ENCODE measurements at regions not wholly inside any gene's neighbourhood (a gene's known extent, or its start where the extent isn't known, plus 50 kb on each side); places are given as distances from the start of the nearest gene placed in this dataset.

GRCh38 chr1:29593601-29594382 lies 357.5 kb downstream of the PTPRU start:
- ChIA-PET CTCF (interaction anchor here (0.6 kb wide), 1 partner anchor 21 kb away, joined by 3 read pairs; no protein-coding TSS in a partner anchor), POLR2A (no interaction called here)
- Histone ChIP-seq H3K27me3 (ENCODE audit: control insufficient read depth, insufficient read depth, low read length) (no peaks in the 10 kb centered on the region), H3K36me3 (ENCODE audit: control insufficient read depth, insufficient read depth, low read length) (no peaks in the 10 kb centered on the region), H3K4me3 (ENCODE audit: low read depth, low read length) (no peak overlapping the region)
- no peak for DNase-seq (ENCODE audit: low read depth)
- no peak for TF ChIP-seq CTCF (IDR thresholded peaks at IDR 0.05; ENCODE audit: insufficient read depth, low read depth, low read length)

GRCh38 chr1:29592731-29593130 lies 356.4 kb downstream of the PTPRU start:
- ChIA-PET POLR2A (no interaction called here), CTCF (no interaction called here)
- Histone ChIP-seq H3K27me3 (ENCODE audit: control insufficient read depth, insufficient read depth, low read length) (no peaks in the 10 kb centered on the region), H3K36me3 (ENCODE audit: control insufficient read depth, insufficient read depth, low read length) (no peaks in the 10 kb centered on the region), H3K4me3 (ENCODE audit: low read depth, low read length) (no peak overlapping the region)
- DNase-seq (ENCODE audit: low read depth): no peak
- TF ChIP-seq CTCF (IDR thresholded peaks at IDR 0.05; ENCODE audit: insufficient read depth, low read depth, low read length): no peak

- DNase-seq (ENCODE audit: low read depth): no peak
- CTCF ChIA-PET: no interaction called here
- no peak for TF ChIP-seq CTCF (IDR thresholded peaks at IDR 0.05; ENCODE audit: insufficient read depth, low read depth, low read length)
- no peaks in the 10 kb centered on the region for H3K36me3 ChIP-seq (ENCODE audit: control insufficient read depth, insufficient read depth, low read length)
- no peak overlapping the region for H3K4me3 ChIP-seq (ENCODE audit: low read depth, low read length)
- POLR2A ChIA-PET: no interaction called here
- no peaks in the 10 kb centered on the region for H3K27me3 ChIP-seq (ENCODE audit: control insufficient read depth, insufficient read depth, low read length)
Observed at GRCh38 chr1:29592261-29592615, 355.9 kb downstream of the PTPRU start.

GRCh38 chr1:29591601-29592260 lies 355.4 kb downstream of the PTPRU start:
- no peak for TF ChIP-seq CTCF (IDR thresholded peaks at IDR 0.05; ENCODE audit: insufficient read depth, low read depth, low read length)
- no peak for DNase-seq (ENCODE audit: low read depth)
- H3K36me3 ChIP-seq (ENCODE audit: control insufficient read depth, insufficient read depth, low read length): no peaks in the 10 kb centered on the region
- no peaks in the 10 kb centered on the region for H3K27me3 ChIP-seq (ENCODE audit: control insufficient read depth, insufficient read depth, low read length)
- H3K4me3 ChIP-seq (ENCODE audit: low read depth, low read length): no peak overlapping the region
- ChIA-PET POLR2A (interaction anchor here (0.6 kb wide), 1 partner anchor 17 kb away, joined by 3 read pairs; no protein-coding TSS in a partner anchor), CTCF (interaction anchor here (1.1 kb wide), 1 partner anchor 9 kb away, joined by 3 read pairs; no protein-coding TSS in a partner anchor)

All from BJ (cell line).